PC-3 (cell line): ENCODE measurements at regions not wholly inside any gene's neighbourhood (a gene's known extent, or its start where the extent isn't known, plus 50 kb on each side); places are given as distances from the start of the nearest gene placed in this dataset.

Experiments
- CTCF ChIP-seq: fragments of 300-600 bp; sonication (generic); conservative IDR thresholded peaks from 2 replicates; pipeline ENCODE4 v1.5.1; 2017; ENCODE audit warnings: antibody characterized with exemption, low read depth, mild to moderate bottlenecking, low read length
- EZH2phosphoT487 ChIP-seq: fragments of 300-600 bp; sonication (generic); IDR thresholded peaks from 2 replicates; pipeline ENCODE4 v1.6.1; 2018; ENCODE audit warnings: mild to moderate bottlenecking, antibody characterized with exemption, low read length, borderline replicate concordance

- no peak for TF ChIP-seq CTCF
- TF ChIP-seq EZH2phosphoT487: no peak
These were observed 90.6 kb upstream of the MLN start for GRCh38 chr6:33894438-33894837.
